Stimulated activated memory B cell treated with anti-CD40 and anti-IgM and Interleukin-4, amounts not matched to agents 10 μg/mL and 1 μg/mL and 100 μg/mL, for 72 hours (primary cell): ENCODE measurements at regions not wholly inside any gene's neighbourhood (a gene's known extent, or its start where the extent isn't known, plus 50 kb on each side); places are given as distances from the start of the nearest gene placed in this dataset.

Experiments
- ATAC-seq: fragments of 150-1000 bp; cut with Tn5 transposase; 2 replicates; pipeline ENCODE4 v1.10.0; 2021
- H3K27ac Mint-ChIP-seq: one replicate; pipeline ENCODE4 v1.8.0; 2022; ENCODE audit warnings: mild to moderate bottlenecking, mixed read lengths
- H3K27me3 Mint-ChIP-seq: one replicate; pipeline ENCODE4 v1.8.0; 2022; ENCODE audit warnings: mixed read lengths
- H3K36me3 Mint-ChIP-seq: one replicate; pipeline ENCODE4 v1.8.0; 2022; ENCODE audit warnings: mixed read lengths
- H3K4me1 Mint-ChIP-seq: one replicate; pipeline ENCODE4 v1.8.0; 2022; ENCODE audit warnings: mixed read lengths
- H3K4me3 Mint-ChIP-seq: one replicate; pipeline ENCODE4 v1.8.0; 2022; ENCODE audit warnings: mild to moderate bottlenecking, moderate library complexity, mixed read lengths
- H3K9me3 Mint-ChIP-seq: one replicate; pipeline ENCODE4 v1.8.0; 2022; ENCODE audit warnings: mixed read lengths

- Mint-ChIP-seq H3K36me3 (no peaks in the 10 kb centered on the region), H3K9me3 (peaks cover 10% of the 10 kb centered on the region), H3K4me1 (no peaks in the 10 kb centered on the region), H3K27me3 (no peaks in the 10 kb centered on the region), H3K27ac (no peak overlapping the region), H3K4me3 (no peak overlapping the region)
- no peak for ATAC-seq
These were observed 394.3 kb upstream of the SLIT2 start for GRCh38 chr4:19857380-19857779.

DNA sequence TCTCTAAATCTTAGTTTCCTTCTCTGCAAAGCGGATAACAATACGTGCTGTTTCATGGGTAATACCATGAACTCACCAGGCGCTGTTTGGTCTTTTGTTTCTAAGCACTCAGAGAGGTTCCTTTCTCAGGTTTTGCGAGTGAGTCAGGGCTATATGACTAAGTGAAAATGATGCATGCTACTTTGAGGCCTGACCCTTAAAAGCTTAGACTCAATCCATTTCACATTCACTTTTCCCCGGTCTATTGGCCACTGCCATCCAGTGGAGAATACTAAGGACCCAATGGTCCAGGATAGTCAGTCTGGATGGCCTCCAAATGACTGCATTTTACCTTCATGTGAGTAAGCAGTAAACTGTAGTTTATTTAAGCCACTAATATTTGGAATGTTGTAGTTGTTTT is 400.8 kb upstream of the SLIT2 start:
- Mint-ChIP-seq H3K27me3 (no peaks in the 10 kb centered on the region), H3K27ac (no peak overlapping the region), H3K4me3 (no peak overlapping the region), H3K9me3 (peaks cover 11% of the 10 kb centered on the region), H3K4me1 (no peaks in the 10 kb centered on the region), H3K36me3 (no peaks in the 10 kb centered on the region)
- ATAC-seq: no peak

DNA sequence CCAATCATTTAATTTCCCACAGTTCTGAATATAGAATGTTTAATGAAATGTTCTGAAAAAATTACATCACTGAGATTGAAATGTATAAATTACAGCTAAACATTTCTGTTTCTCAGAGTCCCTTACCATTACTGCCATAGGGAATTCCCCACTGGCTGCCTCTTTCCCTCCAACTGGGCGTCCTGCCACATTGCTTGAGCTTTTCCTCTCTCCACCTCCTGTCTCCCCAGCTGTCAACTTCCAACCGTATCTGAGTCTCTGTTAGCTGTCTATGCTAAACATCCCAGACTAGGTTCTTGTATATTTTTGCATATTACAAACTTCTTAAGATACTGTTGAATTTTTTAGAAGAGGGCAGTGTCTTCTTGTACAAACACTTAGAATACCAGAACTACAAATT is 407.3 kb upstream of the SLIT2 start:
- H3K4me3 Mint-ChIP-seq: no peak overlapping the region
- no peaks in the 10 kb centered on the region for H3K36me3 Mint-ChIP-seq
- no peak overlapping the region for H3K27ac Mint-ChIP-seq
- peaks cover 4% of the 10 kb centered on the region for H3K9me3 Mint-ChIP-seq
- ATAC-seq: no peak
- no peaks in the 10 kb centered on the region for H3K27me3 Mint-ChIP-seq
- H3K4me1 Mint-ChIP-seq: no peaks in the 10 kb centered on the region

GRCh38 chr4:19842471-19842870 is 409.2 kb upstream of the SLIT2 start:
- Mint-ChIP-seq H3K4me1 (no peaks in the 10 kb centered on the region), H3K36me3 (no peaks in the 10 kb centered on the region), H3K4me3 (no peak overlapping the region), H3K9me3 (peaks cover 4% of the 10 kb centered on the region), H3K27ac (no peak overlapping the region), H3K27me3 (no peaks in the 10 kb centered on the region)
- no peak for ATAC-seq

- no peaks in the 10 kb centered on the region for H3K4me1 Mint-ChIP-seq
- no peaks in the 10 kb centered on the region for H3K27me3 Mint-ChIP-seq
- no peak overlapping the region for H3K4me3 Mint-ChIP-seq
- H3K36me3 Mint-ChIP-seq: no peaks in the 10 kb centered on the region
- peaks cover 5% of the 10 kb centered on the region for H3K9me3 Mint-ChIP-seq
- H3K27ac Mint-ChIP-seq: no peak overlapping the region
- no peak for ATAC-seq
These were observed 412.8 kb upstream of the SLIT2 start for GRCh38 chr4:19838858-19839257.

GRCh38 chr4:19835429-19835828 is 416.3 kb upstream of the SLIT2 start:
- no peaks in the 10 kb centered on the region for H3K4me1 Mint-ChIP-seq
- H3K4me3 Mint-ChIP-seq: no peak overlapping the region
- no peak for ATAC-seq
- no peaks in the 10 kb centered on the region for H3K36me3 Mint-ChIP-seq
- no peaks in the 10 kb centered on the region for H3K27me3 Mint-ChIP-seq
- peaks cover 5% of the 10 kb centered on the region for H3K9me3 Mint-ChIP-seq
- H3K27ac Mint-ChIP-seq: no peak overlapping the region

DNA sequence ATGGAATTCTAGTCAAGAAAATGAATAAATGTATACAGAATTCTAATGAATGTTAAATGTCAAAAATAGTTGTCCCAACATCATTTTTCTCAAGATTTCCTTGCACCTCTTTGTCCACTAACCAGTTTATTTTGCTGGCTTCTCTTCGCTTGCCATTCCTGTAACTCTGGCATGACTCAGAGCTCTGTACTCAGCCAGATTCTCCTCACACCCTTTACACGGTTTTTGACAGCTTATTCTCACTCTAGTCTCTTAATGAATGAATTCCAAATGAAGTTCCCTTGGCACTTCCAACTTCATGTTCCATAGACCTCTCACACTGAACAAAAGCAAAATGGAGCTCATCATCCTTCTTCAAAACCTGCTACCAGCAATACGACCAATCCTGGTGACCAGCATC is 419.3 kb upstream of the SLIT2 start:
- Mint-ChIP-seq H3K36me3 (no peaks in the 10 kb centered on the region), H3K27me3 (no peaks in the 10 kb centered on the region), H3K9me3 (peaks cover 5% of the 10 kb centered on the region), H3K4me3 (no peak overlapping the region), H3K27ac (no peak overlapping the region), H3K4me1 (no peaks in the 10 kb centered on the region)
- no peak for ATAC-seq

DNA sequence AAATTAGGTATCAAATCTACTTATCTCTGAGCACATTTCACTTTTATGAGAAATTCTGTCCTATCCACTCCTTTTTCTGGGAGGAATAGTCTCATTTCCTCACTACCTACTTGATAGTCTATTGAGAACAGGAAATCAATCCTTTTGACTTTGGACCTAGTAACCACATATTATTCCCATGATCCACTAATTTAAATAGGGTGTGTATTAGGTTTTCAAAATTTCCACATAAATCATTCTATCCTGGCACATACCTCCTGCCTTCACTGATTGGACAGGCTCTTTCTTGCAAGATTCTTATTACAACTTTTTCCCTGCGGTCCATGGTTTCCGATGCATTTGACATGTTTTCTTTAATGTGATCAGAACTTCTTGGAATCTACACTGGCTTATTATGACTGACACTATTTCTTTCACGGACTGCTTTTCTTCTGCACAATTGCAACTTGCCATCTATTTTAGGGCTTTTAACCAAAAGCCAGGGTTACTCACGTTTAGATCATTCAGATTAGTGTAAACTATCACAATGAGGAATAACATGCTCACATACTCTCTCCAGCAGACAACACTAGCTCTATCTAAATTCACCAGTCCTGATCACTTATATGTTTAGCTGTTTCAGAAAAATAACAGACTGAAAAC is 419.9 kb upstream of the SLIT2 start:
- no peak for ATAC-seq
- no peaks in the 10 kb centered on the region for H3K27me3 Mint-ChIP-seq
- no peaks in the 10 kb centered on the region for H3K36me3 Mint-ChIP-seq
- no peak overlapping the region for H3K4me3 Mint-ChIP-seq
- H3K4me1 Mint-ChIP-seq: no peaks in the 10 kb centered on the region
- peaks cover 3% of the 10 kb centered on the region for H3K9me3 Mint-ChIP-seq
- no peak overlapping the region for H3K27ac Mint-ChIP-seq

DNA sequence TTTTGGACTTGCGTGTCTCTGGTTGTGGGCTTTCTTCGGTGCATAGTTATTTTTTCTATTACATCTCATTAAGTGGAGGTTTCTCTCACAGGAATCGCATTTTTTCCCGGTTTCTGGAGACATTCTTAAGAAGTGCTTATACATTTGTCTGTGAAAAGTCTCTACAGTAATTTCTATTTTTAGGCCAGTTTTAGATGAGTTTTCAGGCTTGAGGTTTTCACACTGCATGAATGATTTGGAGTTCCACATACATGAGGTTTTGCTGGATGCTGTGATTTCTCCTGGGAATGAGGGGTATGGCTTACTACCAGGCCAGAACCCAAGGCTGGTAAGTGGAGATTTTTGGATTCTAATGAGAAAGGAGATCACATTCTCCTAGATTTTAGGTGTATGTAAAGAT is 422.6 kb upstream of the SLIT2 start:
- Mint-ChIP-seq H3K27me3 (no peaks in the 10 kb centered on the region), H3K36me3 (no peaks in the 10 kb centered on the region), H3K4me1 (no peaks in the 10 kb centered on the region), H3K9me3 (no peaks in the 10 kb centered on the region), H3K27ac (no peak overlapping the region), H3K4me3 (no peak overlapping the region)
- ATAC-seq: no peak

- Mint-ChIP-seq H3K4me1 (no peaks in the 10 kb centered on the region), H3K36me3 (no peaks in the 10 kb centered on the region), H3K4me3 (no peak overlapping the region), H3K27ac (no peak overlapping the region), H3K27me3 (no peaks in the 10 kb centered on the region), H3K9me3 (no peaks in the 10 kb centered on the region)
- no peak for ATAC-seq
These were observed 427.9 kb upstream of the SLIT2 start for GRCh38 chr4:19823781-19824180.

- Mint-ChIP-seq H3K27me3 (no peaks in the 10 kb centered on the region), H3K36me3 (no peaks in the 10 kb centered on the region), H3K4me1 (no peaks in the 10 kb centered on the region), H3K27ac (no peak overlapping the region), H3K4me3 (no peak overlapping the region), H3K9me3 (peaks cover 2% of the 10 kb centered on the region)
- ATAC-seq: no peak
These were observed 432.0 kb upstream of the SLIT2 start for GRCh38 chr4:19819737-19820136.

- Mint-ChIP-seq H3K4me3 (no peak overlapping the region), H3K27me3 (no peaks in the 10 kb centered on the region), H3K9me3 (no peaks in the 10 kb centered on the region), H3K4me1 (no peaks in the 10 kb centered on the region), H3K36me3 (no peaks in the 10 kb centered on the region), H3K27ac (no peak overlapping the region)
- no peak for ATAC-seq
These were observed 441.7 kb upstream of the SLIT2 start for GRCh38 chr4:19809989-19810388.

- Mint-ChIP-seq H3K9me3 (no peaks in the 10 kb centered on the region), H3K27me3 (no peaks in the 10 kb centered on the region), H3K4me1 (no peaks in the 10 kb centered on the region), H3K4me3 (no peak overlapping the region), H3K27ac (no peak overlapping the region), H3K36me3 (no peaks in the 10 kb centered on the region)
- ATAC-seq: no peak
These were observed 444.2 kb upstream of the SLIT2 start for GRCh38 chr4:19807505-19807904.

DNA sequence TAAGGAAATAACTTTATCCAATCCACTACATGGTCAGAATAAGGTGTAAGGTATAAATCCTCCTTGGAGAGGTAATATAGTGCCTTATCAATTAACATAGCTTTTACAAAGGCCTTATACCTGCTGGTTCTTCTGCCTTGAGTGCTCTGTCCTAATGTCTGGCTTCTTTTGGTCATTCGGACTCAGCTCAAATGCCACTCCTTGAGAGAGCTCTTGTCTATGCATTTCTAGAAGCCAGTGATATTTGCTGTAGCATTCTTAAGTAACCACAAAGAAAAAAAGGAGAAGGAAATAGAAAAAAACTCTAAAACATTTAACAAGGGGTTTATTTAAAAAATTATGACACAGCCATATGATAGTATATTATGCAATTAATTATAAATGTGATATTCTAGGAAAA is 444.8 kb upstream of the SLIT2 start:
- H3K36me3 Mint-ChIP-seq: no peaks in the 10 kb centered on the region
- no peaks in the 10 kb centered on the region for H3K9me3 Mint-ChIP-seq
- H3K27ac Mint-ChIP-seq: no peak overlapping the region
- H3K4me1 Mint-ChIP-seq: no peaks in the 10 kb centered on the region
- no peak for ATAC-seq
- H3K4me3 Mint-ChIP-seq: no peak overlapping the region
- no peaks in the 10 kb centered on the region for H3K27me3 Mint-ChIP-seq

DNA sequence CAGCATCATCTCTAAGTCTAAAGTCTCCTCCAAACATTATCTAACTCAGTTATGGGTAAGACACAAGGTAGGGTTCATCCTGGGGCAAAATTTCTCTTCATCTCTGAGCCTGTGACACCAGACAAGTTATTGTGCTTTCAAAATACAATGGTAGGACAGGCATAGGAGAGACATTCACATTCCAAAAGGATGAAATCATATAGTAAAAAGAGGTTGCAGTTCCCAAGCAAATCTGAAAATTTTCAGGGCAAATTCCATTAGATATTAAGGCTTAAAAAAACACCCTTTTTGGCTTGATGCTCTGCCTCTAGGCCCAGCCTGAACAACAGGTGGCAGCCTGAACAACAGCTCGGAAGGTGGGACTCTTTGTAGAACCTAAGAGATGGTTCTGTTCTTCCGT is 448.3 kb upstream of the SLIT2 start:
- H3K27me3 Mint-ChIP-seq: no peaks in the 10 kb centered on the region
- H3K27ac Mint-ChIP-seq: no peak overlapping the region
- no peak for ATAC-seq
- H3K4me1 Mint-ChIP-seq: no peaks in the 10 kb centered on the region
- H3K9me3 Mint-ChIP-seq: no peaks in the 10 kb centered on the region
- no peaks in the 10 kb centered on the region for H3K36me3 Mint-ChIP-seq
- no peak overlapping the region for H3K4me3 Mint-ChIP-seq

DNA sequence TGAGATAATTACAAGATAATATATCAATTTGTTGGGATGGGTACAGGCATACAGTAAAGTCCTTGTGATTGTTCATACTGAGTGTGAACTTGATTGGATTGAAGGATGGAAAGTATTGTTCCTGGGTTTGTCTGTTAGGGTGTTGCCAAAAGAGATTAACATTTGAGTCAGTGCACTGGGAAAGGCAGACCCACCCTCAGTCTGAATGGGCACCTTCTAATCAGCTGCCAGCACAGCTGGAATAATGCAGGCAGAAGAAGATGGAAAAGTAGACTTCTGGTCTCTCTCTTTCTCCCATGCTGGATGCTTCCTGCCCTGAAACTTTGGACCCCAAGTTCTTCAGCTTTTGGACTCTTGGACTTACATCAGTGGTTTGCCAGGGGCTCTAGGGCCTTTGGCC is 457.9 kb upstream of the SLIT2 start:
- Mint-ChIP-seq H3K36me3 (no peaks in the 10 kb centered on the region), H3K27me3 (no peaks in the 10 kb centered on the region), H3K4me3 (no peak overlapping the region), H3K4me1 (no peaks in the 10 kb centered on the region), H3K9me3 (peaks cover 2% of the 10 kb centered on the region), H3K27ac (no peak overlapping the region)
- ATAC-seq: no peak
